LNCAP (cell line): ENCODE measurements at regions not wholly inside any gene's neighbourhood (a gene's known extent, or its start where the extent isn't known, plus 50 kb on each side); places are given as distances from the start of the nearest gene placed in this dataset.

Experiments used
- CTCF ChIP-seq: fragments of 450-650 bp; IDR thresholded peaks from 2 replicates; pipeline ENCODE4 v1.5.1; 2017; ENCODE audit warnings: mild to moderate bottlenecking

GRCh38 chr4:12360391-12360790 is 931.7 kb upstream of the HS3ST1 start:
- no peak for TF ChIP-seq CTCF

DNA sequence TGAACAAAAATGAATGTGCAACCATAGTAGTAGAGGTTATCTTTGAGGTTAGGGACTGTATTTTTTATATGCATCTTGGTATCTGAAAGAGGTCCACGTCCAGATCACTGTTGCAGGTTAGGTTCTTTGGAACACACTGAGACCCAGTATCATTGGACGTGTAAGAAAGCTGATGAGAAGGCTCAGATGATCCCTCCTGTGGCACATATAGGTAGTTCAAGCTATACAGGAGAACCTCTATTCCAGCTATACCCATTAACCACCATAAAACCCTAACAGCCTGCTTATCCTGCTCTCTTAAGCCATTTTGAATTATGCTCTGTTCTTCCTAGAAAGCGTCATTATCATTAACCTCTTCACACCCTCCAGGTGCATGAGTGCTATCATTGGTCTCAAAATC is 930.7 kb upstream of the HS3ST1 start:
- no peak for TF ChIP-seq CTCF

GRCh38 chr4:12324965-12325364 is 896.3 kb upstream of the HS3ST1 start:
- TF ChIP-seq CTCF: no peak

- TF ChIP-seq CTCF: no peak
Measured at GRCh38 chr4:12319765-12320164, 891.1 kb upstream of the HS3ST1 start.

- TF ChIP-seq CTCF: no peak
Measured at GRCh38 chr4:12304905-12305304, 876.2 kb upstream of the HS3ST1 start.

DNA sequence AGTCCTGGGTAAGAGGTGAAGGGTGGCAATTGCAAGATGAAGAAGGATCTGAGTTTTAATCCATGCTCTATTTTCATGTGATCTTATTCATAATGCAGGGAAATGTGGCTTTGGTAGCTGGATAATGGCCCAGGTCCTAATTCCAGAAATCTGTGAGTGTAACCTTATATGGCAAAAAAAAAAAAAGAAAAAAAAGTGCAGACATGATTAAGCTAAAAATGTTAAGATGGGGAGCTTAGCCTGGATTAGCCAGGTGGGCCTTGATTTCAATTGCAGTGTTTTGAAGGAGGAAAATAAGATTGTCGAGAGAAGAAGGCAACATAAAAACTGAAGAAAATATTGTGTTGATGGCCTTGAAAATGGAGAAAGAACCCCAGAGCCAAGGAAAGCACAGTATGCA is 867.7 kb upstream of the HS3ST1 start:
- TF ChIP-seq CTCF: no peak

- no peak for TF ChIP-seq CTCF
Measured at GRCh38 chr4:12293906-12294525, 865.3 kb upstream of the HS3ST1 start.

GRCh38 chr4:12286351-12286750 is 857.7 kb upstream of the HS3ST1 start:
- no peak for TF ChIP-seq CTCF
